GM18861 (cell line): ENCODE measurements at regions not wholly inside any gene's neighbourhood (a gene's known extent, or its start where the extent isn't known, plus 50 kb on each side); places are given as distances from the start of the nearest gene placed in this dataset.
"Not testable (repeated sequence)": the region's sequence is repeated elsewhere in the genome, so short reads cannot be mapped to it uniquely, and the experiment has no call there.

Source experiments
- ATAC-seq: cut with Tn5 transposase; IDR thresholded peaks from one replicate; pipeline ENCODE4 v1.9.1; 2021; ENCODE audit not compliant: unreplicated experiment

DNA sequence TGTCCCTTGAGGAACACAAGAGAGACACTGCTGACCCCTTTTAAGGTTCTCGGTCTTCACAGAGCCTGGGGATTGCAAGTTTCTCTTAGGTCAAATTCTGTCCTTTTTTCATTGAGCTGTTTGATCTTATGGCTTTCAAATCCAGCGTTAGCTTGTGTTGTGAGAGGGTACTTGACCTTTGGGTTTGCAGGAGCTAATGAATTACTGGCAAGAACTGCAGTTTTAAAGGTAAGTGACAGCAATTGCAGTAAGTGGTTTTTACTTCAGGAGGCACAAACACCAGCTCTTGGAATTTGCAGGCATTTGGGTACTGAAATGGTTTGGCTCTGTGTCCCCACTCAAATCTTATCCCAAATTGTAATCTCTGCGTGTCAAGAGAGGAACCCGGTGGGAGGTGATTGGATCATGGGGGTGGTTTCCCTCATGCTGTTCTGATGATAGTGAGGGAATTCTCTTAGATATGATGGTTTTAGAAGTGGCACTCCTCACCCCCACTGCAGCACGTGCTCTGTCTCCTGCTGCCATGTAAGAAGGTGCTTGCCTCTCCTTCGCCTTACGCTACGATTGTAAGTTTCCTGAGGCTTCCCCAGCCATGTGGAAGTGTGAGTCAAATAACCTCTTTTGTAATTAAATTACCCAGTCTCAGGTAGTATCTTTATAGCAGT is 134.5 kb upstream of the LYPLAL1 start:
- no peak for ATAC-seq

DNA sequence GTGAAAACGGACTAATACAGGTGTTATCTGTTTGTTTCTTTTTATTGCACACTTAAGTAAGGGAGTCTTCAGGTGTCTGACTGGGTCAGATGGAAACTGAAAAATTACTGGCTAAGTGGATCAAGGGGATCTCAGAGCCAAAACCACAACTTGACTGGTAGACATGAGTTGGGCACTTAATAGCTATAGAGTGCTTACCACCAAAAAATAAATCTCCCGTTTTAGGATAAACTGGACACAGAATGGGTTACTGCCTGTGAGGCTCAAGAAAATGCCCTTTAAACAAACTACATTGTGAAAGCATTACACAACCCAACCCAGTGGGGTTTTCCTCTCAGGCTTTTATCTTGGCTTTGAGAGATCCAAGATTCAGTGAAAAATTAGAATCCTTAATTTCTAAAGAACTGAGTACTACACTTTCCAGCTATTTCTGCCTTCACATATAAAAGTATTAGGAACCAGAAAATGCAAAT is 134.0 kb upstream of the LYPLAL1 start:
- no peak for ATAC-seq

DNA sequence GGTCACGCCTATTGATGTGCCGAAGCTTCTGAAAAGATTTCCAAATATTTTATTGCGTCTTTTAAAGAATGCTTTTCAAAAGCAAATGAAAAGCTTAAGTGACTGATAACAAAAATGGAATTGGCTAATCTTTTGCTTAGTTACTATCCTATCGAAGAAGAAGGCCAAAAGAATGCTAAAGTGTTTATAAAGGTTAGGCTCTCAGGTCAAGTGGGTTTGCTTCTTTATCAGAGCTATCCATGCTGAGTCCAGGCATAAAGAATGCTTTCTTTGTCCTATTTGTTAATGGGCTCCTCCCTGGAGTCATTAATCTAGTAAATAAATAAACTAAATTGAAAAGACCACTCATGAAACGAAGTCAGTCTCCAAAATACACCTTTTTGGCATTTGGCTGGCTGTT is 133.4 kb upstream of the LYPLAL1 start:
- no peak for ATAC-seq

DNA sequence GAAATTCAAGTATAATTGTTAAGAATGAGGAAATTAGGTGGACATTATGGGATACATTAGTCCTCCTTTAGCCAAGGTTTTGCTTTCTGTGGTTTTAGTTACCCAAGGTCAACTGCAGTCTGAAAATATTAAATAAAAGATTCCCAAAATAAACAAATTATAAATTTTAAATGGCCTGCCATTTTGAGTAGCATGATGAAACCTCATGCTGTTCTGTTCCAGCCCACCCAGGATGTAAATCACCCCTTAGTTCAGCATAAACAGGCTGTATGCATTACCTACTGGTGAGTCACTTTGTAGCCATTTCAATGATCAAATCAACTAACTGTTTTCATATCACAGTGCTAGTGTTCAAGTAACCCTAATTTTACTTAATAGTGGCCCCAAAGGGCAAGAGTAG is 132.5 kb upstream of the LYPLAL1 start:
- ATAC-seq = no peak

DNA sequence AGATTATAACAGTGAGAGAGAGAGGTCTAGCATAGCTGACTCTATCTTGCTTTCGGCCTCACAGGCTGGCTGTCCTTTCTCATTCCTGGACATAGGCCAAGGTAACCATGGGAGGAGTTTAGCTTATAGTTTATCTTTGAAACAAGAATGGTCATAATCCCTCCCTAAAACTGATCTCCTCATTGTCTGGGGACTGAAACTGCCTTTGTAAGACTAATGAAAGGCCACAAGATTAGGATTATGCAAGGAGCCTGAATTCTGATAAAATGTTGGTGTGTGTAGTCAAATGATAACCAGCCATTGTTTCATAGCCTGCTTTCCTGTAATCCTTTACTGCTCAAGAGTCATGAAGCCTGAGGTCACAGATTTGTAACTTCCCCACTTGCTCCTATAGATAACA is 131.9 kb upstream of the LYPLAL1 start:
- ATAC-seq = no peak

DNA sequence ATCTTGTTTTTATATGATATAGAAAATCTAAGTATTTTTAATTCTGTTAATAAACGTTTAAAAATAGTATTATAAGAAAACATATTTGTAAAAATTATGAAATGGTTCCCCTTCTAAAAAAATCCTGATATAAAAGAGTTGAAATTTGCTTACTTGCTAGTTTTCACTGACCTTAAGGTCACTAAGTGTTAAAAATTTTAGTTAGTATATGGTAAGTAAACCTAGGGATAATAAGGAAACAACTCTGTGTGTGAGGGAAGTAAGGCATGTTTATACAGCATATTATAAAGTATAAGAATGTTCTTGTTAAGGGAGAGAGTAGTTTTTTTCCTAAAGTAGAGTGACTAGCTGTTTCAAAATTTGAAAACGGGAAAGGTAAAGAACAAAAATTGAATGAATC is 130.9 kb upstream of the LYPLAL1 start:
- no peak for ATAC-seq

DNA sequence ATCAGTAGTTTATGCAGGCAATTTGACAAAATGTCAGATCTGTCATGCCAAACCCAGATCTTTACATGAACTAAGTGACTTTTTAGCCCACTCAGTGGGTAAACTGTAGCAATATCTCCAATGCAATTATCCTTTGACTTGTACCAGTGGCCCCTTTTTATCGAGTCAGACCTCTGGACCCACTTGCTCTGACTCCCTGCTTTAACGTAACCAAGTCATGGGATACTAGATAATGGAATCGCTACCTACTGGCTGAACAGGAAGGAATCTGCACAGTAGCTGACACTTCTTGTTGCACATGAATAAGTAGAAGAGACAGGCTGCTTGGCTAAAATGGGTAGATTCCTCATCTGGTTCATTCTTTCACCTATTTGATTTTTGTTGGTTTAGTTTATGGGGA is 128.4 kb upstream of the LYPLAL1 start:
- ATAC-seq = no peak

DNA sequence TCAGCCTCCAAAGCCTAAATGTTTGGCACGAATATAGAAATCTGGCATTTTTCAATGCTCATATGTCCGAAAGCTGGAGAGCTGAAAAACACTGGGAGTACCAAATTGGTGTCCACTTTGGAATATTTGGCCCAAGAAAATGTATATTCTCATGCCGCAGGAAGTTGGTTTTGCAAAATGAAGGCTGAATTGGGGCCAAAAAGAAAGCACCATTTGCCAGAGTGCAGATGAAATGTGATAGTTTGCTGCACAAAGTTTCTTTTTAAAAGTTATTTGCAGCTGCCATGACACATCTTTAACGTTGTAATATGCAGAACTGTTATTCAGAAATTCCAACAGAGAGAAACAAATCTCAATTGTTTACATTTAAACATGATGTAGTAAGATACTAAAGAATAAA is 124.2 kb upstream of the LYPLAL1 start:
- no peak for ATAC-seq

DNA sequence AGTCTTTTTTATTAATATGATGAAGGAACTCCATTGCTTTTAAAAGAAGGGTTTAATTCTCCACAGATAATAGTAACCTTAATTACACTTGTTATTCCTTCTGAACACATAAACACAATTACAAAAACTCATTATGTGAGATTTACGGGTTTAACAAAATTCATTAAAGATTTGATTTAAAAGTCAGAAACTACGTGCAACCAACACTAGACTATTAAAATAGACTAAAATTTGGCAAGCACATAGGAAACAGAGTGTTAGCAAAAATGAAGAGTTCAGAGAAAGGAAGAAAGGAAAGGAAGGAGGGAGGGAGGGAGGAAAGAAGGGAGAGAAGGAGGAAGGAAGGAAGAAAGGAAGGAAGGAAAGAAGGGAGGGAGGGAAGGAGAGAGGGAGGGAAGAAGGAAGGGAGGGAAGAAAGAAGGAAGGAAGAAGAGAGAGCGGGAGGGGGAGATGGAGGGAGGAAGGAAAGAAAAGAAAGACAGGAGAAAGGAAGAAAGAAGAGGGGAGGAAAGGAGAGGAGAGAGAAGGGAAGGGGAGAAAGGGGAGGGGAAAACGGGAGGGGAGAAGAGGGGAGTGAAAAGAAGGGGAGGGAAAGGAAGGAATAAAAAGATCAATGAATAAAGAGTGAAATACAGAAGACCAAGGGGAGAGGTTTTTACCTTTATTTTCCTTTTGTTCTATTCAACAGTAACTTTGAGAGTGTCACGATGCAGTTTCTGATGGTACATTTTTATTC is 123.4 kb upstream of the LYPLAL1 start:
- ATAC-seq = no peak

DNA sequence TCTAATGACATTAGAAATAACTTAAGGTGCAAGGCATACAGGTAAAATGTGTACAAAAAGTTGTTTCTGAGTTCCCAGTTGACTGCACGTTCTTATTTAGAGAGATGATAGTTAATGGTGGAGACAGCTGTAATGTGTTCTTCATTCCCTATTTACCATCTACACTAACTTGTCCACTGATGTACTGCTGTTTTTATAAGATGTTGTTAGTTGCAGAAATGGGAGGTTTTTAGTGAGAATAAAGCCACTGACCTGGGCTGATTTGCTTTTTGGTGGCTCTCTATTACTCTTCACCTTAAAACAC is 122.9 kb upstream of the LYPLAL1 start:
- ATAC-seq = no peak

DNA sequence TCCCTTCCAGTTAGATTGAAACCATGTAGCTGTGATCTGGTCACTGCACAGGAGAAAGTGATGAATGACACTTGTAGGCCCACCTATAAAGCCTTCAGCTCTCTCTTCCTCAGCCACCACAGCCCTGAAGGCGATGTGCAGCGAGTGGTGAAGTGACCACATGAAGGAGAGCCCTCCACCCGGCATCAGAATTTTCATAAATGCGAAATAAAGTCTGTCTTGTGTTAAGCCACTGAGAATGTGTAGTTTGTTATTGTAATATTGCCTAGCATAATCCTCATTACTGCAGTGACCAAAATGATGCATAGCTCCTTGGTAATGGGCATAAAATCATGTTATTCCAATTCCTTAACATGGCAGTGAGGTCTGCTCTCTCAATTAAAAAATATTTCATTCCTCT is 122.1 kb upstream of the LYPLAL1 start:
- no peak for ATAC-seq

DNA sequence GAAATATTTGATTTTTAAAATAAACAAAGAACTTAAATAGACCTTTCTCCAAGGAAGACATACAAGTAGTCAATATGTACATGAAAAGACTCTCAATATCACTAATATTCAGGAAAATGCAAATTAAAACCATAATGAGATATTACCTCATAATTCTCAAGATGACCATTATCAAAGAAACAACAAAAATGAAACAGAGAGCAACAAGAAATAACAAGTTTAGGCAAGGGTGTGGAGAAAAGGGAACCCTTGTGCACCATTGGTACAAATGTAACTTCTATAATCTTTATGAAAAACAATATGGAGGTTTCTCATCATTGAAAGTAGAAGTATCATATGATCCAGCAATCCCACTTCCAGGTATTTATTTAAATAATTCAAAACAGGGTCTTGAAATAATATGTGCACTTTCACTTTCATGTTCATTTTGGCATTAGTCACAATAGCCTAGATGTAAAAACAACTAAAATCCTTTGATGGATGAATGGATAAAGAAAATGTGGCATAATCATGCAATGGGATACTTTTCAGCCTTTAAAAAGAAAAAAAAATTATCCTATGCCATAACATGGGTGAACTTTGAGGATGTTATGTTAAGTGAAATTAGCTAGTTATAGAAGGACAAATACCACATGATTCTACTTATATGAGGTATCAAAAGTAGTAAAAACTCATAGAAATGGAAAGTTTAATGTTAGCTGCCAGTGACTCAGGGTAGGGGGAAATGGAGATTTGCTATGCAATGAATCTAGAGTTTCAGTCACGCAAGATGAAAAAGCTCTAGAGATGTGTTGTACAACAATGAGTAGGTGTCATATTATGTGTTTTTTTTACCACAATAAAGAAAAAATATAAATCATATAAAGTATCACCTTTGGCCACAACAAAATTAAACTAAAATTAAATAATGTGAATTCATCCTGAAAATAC is 114.5 kb upstream of the LYPLAL1 start:
- no peak for ATAC-seq

DNA sequence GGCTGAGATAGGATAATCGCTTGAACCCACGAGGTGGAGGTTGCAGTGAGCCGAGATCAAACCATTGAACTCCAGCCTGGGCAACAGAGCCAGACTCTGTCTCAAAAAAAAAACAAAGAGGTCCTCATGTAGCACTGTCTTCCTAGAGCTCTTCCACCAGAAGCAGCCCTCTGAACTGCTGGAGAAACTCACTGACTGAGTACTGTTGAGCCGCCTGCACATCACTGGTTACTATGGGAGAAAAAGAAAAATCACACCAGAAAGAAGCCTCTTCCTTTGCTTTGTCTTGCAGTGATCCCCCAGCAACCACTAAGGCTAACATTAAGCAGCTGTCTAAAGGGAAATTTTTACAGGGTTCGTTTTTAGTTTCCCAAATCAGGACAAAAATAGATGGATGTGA is 112.9 kb upstream of the LYPLAL1 start:
- no peak for ATAC-seq

DNA sequence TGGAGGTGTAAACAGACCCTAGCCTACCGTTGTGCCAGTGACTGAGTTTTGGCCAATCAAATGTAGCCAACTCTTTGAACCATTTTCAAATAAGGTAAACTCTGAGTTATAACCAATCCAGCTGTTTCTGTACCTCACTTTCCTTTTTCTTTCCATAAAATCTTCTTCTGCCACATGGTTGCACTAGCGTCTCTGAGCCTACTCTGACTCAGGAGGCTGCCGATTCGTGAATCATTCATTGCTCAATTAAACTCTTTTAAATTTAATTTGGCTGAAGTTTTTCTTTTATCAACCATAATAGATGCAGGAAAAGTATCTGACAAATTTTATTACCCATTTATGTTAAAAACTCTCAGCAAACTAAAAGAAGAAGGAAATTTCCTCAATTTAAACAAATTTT is 111.5 kb upstream of the LYPLAL1 start:
- ATAC-seq = no peak

DNA sequence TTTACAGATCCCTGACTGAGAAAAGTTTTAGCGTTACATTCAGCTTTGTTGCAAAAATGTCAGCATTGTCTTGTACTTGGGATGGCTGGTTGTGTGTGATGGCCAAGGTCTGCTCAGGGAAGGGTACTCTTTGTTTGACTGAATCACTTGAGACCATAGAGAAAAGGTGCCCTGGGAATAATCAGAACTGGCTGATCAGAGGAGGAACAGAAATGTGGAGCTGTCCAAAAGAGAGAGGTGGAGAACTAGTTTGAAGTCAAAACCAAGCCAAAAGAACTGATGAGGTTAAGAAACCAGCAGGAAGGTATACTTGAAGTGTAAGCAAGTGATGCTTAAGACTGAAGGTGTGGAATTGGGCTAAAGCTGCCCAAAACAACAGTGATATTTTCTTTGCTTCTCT is 107.6 kb upstream of the LYPLAL1 start:
- no peak for ATAC-seq

DNA sequence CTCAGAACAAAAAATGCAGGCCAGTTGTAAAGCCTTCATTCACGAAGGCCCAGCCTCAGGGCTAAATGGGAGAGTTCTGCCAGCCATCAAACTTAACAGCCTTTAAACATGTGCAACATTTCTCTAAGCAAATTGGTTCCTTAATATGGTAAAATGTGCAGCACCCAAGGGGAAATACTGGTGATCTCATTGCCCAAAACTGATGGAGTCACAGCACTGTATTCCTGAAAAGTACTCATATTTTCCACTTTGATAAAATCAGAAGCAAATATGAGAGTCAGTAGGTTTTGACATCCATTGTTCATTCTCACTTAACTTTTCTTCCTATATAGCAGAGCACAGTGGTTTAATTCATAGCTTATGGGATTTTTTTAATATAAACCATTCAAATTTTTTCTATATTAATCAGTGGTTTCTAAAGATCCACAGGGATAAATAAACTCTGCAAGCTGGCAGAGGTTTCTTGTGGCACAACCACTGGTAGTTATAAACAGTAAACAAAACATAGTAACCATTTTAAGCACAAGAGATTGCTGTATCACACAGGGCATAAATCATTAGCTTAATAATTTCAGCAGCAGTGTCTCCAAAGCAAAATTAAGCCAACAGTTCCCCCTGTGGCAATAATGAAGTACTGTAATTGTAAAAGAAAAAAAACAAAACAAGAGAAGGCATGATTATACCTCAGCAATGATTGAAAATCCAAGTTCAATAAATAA is 106.9 kb upstream of the LYPLAL1 start:
- peak; percentile 71 for ATAC-seq

DNA sequence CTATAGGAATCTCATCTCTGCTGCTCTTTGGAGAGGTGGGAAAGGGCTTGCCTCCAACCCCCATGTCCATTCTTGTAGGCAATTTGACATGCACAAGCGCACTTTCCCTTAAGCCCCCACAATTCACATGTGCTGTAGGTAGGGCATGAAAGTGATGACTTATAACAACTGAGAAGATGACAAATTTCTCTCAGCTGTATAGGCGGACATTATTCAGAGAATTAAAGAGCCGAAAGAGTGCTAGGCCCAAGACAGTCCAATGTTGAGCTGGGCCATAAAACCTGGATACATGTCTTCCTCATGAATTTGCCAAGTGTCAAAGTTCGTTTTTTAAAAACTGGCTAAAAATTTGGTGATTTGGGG is 106.3 kb upstream of the LYPLAL1 start:
- no peak for ATAC-seq

DNA sequence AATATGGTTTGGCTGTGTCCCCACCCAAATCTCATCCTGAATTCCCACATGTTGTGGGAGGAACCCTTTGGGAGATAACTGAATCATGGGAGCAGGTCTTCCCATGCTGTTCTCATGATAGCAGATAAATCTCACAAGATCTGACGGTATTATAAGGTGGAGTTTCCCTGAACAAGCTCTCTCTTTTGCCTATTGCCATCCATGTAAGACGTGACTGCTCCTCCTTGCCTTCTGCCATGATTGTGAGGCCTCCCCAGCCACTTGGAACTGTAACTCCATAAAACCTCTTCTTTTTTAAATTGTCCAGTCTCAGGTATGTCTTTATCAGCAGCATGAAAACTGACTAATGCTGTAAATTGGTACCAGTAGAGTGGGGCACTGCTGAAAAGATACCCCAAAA is 103.3 kb upstream of the LYPLAL1 start:
- not testable (repeated sequence) for ATAC-seq

DNA sequence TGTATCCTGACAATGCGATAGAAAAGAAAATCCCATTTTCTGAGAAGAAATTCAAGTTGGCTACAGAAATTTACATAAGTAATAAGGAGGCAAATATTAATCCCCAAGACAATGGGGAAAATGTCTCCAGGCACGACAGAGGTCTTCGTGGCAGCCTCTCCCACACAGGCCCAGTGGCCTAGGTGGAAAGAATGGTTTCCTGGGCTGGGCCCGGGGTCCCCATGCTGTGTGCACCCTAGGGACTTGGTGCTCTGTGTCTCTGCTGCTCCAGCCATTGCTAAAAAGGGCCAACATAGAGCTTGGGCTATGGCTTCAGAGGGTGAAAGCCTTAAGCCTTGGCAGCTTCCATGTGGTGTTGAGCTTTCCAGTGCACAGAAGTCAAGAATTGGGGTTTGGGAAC is 102.5 kb upstream of the LYPLAL1 start:
- no peak for ATAC-seq

DNA sequence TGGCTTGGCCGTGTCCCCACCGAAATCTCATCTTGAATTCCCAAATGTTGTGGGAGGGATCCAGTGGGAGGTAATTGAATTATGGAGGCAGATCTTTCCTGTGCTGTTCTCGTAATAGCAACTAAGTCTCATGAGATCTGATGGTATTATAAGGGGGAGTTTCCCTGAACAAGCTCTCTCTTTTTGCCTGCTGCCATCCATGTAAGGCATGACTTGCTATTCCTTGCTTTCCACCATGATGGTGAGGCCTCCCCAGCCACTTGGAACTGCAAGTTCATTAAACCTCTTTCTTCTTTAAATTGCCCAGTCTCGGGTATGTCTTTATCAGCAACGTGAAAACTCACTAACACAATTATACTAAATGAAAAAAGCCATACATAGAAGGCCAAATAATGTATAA is 101.3 kb upstream of the LYPLAL1 start:
- no peak for ATAC-seq

DNA sequence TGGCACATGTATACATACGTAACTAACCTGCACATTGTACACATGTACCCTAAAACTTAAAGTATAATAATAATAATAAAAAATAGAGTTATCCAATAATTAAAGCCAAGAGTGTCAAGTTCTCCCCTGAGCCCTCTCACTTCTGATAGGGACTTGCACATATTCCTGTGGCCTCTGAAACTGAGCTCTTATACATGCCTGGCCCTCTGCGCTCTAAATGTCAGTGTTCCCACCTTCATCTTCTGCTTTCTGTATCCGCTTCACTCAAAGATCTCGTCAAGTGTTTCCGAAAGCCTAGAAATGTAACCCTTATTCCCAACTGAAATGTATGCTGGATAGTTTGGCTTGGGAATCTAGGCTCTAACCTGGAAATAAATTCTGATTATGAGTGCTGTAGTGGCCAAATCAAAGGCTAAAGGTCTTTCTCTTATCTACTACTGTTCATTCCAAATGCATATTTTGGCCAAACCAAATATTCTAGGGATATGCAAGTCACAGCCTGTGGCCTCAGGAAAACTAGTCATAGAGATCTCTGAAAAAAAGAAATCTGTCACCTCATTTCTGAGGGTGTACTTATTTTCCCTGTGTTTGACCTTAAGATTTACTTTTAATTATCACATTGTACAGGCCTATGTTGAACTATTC is 99.5 kb upstream of the LYPLAL1 start:
- ATAC-seq = no peak
